Renal pelvis (tissue), 1 donor: ENCODE measurements at regions not wholly inside any gene's neighbourhood (a gene's known extent, or its start where the extent isn't known, plus 50 kb on each side); places are given as distances from the start of the nearest gene placed in this dataset.
"Not testable (repeated sequence)": the region's sequence is repeated elsewhere in the genome, so short reads cannot be mapped to it uniquely, and the experiment has no call there.

Source experiments
- DNase-seq: peaks from one replicate; pipeline ENCODE4 v3.0.0-alpha.2; 2013

- DNase-seq, result no peak
These were observed 150.2 kb upstream of the MAMLD1 start for GRCh38 chrX:150212672-150213480.

- DNase-seq, result no peak
These were observed 149.6 kb upstream of the MAMLD1 start for GRCh38 chrX:150213481-150214030.

GRCh38 chrX:150216000-150216399 lies 147.1 kb upstream of the MAMLD1 start:
- DNase-seq, result not testable (repeated sequence)

GRCh38 chrX:150216716-150217115 lies 146.4 kb upstream of the MAMLD1 start:
- DNase-seq, result no peak

GRCh38 chrX:150217609-150218008 lies 145.5 kb upstream of the MAMLD1 start:
- DNase-seq, result no peak

- DNase-seq, result no peak
These were observed 143.5 kb upstream of the MAMLD1 start for GRCh38 chrX:150219374-150220185.

- DNase-seq, result no peak
These were observed 139.7 kb upstream of the MAMLD1 start for GRCh38 chrX:150223176-150224015.

GRCh38 chrX:150224676-150225075 lies 138.4 kb upstream of the MAMLD1 start:
- no peak for DNase-seq

- DNase-seq, result no peak
These were observed 137.9 kb upstream of the MAMLD1 start for GRCh38 chrX:150225266-150225665.

GRCh38 chrX:150225756-150226155 lies 137.4 kb upstream of the MAMLD1 start:
- DNase-seq, result no peak

GRCh38 chrX:150226223-150226965 lies 136.7 kb upstream of the MAMLD1 start:
- DNase-seq, result no peak

- no peak for DNase-seq
These were observed 135.7 kb upstream of the MAMLD1 start for GRCh38 chrX:150227321-150227860.

GRCh38 chrX:150227873-150228410 lies 135.2 kb upstream of the MAMLD1 start:
- DNase-seq, result no peak

- no peak for DNase-seq
These were observed 134.7 kb upstream of the MAMLD1 start for GRCh38 chrX:150228431-150228830.

GRCh38 chrX:150229030-150229429 lies 134.1 kb upstream of the MAMLD1 start:
- DNase-seq, result no peak

- DNase-seq, result no peak
These were observed 133.6 kb upstream of the MAMLD1 start for GRCh38 chrX:150229481-150229880.

GRCh38 chrX:150230952-150231351 lies 132.2 kb upstream of the MAMLD1 start:
- DNase-seq, result not testable (repeated sequence)

- DNase-seq, result not testable (repeated sequence)
These were observed 131.7 kb upstream of the MAMLD1 start for GRCh38 chrX:150231368-150231767.

GRCh38 chrX:150232222-150232621 lies 130.9 kb upstream of the MAMLD1 start:
- DNase-seq, result not testable (repeated sequence)

GRCh38 chrX:150234126-150234525 lies 129.0 kb upstream of the MAMLD1 start:
- DNase-seq, result no peak

- DNase-seq, result no peak
These were observed 126.8 kb upstream of the MAMLD1 start for GRCh38 chrX:150236327-150236726.
